ENCODE measurements at regions not wholly inside any gene's neighbourhood (a gene's known extent, or its start where the extent isn't known, plus 50 kb on each side); places are given as distances from the start of the nearest gene placed in this dataset.

DNA sequence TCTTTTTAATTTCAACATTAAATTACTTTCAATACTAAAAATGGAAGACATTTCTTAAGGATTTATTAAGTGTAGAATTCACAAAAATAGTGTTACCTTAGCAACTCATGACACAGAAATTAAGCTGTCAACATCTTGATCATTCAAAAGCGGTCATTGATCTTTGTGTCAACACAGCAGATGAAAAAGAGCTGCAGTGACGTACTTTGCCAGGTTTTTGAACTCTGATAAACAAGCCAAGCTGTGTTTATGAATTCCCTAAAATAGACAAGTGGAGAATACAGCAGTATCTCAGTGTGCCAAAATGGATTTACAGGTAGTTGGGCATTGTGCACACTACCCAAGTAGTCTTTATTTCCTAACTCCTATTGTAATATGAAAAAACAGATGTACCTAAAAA, 1141.8 kb upstream of the PCDH7 start:
- ChIA-PET POLR2A (no interaction called here), CTCF (no interaction called here), RAD21 (ENCODE audit: low non-redundant PET in 1 of 2, low total read pairs in 2 of 2, uncharacterized antibody in 2 of 2, unreplicated experiment in 2 of 2) (no interaction called here)
- no TSS peak for BruUV-seq (replicated peaks)
- H2AFZ ChIP-seq (ENCODE audit: low read depth, low read length, poor library complexity, severe bottlenecking), result no peak overlapping the region
- no peak overlapping the region for H3K4me2 ChIP-seq (ENCODE audit: low read length)
- no peaks in the 10 kb centered on the region for H3K27me3 ChIP-seq (ENCODE audit: insufficient read depth, low read length)
- no peaks in the 10 kb centered on the region for H3K4me1 ChIP-seq (ENCODE audit: control insufficient read depth in 1 of 2, insufficient read depth in 2 of 2, low read length in 2 of 2)
- no peaks in the 10 kb centered on the region for H3K9me2 ChIP-seq (ENCODE audit: insufficient read depth)
- H3K36me3 ChIP-seq (ENCODE audit: control insufficient read depth in 1 of 2, insufficient read depth in 2 of 2, low read length in 2 of 2), result no peaks in the 10 kb centered on the region
- no peak overlapping the region for H3K27ac ChIP-seq (ENCODE audit: low read depth, low read length)
- no peaks in the 10 kb centered on the region for H3K79me2 ChIP-seq (ENCODE audit: insufficient read depth, low read length)
- no peak for DNase-seq (ENCODE audit: low read depth, low spot score)
- H3K9me3 ChIP-seq (ENCODE audit: control insufficient read depth in 1 of 2, insufficient read depth in 1 of 2, low read depth in 1 of 2, low read length in 2 of 2), result no peaks in the 10 kb centered on the region
- H3K4me3 ChIP-seq (replicated peaks in 1 of 2; ENCODE audit: low read depth in 1 of 2, low read length in 2 of 2), result no peak overlapping the region
- no peak for ATAC-seq
- no peak overlapping the region for H3K9ac ChIP-seq (ENCODE audit: low read length)
- intact Hi-C loops (cut with micrococcal nuclease), result no loop called here
- TF ChIP-seq, protein P1, sequence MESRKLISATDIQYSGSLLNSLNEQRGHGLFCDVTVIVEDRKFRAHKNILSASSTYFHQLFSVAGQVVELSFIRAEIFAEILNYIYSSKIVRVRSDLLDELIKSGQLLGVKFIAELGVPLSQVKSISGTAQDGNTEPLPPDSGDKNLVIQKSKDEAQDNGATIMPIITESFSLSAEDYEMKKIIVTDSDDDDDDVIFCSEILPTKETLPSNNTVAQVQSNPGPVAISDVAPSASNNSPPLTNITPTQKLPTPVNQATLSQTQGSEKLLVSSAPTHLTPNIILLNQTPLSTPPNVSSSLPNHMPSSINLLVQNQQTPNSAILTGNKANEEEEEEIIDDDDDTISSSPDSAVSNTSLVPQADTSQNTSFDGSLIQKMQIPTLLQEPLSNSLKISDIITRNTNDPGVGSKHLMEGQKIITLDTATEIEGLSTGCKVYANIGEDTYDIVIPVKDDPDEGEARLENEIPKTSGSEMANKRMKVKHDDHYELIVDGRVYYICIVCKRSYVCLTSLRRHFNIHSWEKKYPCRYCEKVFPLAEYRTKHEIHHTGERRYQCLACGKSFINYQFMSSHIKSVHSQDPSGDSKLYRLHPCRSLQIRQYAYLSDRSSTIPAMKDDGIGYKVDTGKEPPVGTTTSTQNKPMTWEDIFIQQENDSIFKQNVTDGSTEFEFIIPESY (IDR thresholded peaks at IDR 0.05; ENCODE audit: extremely low read depth, insufficient replicate concordance, low read length), result no peak
- no peak for TF ChIP-seq EGR1 (IDR thresholded peaks at IDR 0.05; ENCODE audit: low read depth)
- TF ChIP-seq, protein P2, sequence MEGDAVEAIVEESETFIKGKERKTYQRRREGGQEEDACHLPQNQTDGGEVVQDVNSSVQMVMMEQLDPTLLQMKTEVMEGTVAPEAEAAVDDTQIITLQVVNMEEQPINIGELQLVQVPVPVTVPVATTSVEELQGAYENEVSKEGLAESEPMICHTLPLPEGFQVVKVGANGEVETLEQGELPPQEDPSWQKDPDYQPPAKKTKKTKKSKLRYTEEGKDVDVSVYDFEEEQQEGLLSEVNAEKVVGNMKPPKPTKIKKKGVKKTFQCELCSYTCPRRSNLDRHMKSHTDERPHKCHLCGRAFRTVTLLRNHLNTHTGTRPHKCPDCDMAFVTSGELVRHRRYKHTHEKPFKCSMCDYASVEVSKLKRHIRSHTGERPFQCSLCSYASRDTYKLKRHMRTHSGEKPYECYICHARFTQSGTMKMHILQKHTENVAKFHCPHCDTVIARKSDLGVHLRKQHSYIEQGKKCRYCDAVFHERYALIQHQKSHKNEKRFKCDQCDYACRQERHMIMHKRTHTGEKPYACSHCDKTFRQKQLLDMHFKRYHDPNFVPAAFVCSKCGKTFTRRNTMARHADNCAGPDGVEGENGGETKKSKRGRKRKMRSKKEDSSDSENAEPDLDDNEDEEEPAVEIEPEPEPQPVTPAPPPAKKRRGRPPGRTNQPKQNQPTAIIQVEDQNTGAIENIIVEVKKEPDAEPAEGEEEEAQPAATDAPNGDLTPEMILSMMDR (IDR thresholded peaks at IDR 0.05 in 2 of 3, conservative IDR thresholded peaks at IDR 0.05 in 1 of 3; ENCODE audit: borderline replicate concordance in 1 of 3, insufficient read depth in 1 of 3, low read depth in 2 of 3, low read length in 2 of 3), result no peak
- TF ChIP-seq, protein P3, sequence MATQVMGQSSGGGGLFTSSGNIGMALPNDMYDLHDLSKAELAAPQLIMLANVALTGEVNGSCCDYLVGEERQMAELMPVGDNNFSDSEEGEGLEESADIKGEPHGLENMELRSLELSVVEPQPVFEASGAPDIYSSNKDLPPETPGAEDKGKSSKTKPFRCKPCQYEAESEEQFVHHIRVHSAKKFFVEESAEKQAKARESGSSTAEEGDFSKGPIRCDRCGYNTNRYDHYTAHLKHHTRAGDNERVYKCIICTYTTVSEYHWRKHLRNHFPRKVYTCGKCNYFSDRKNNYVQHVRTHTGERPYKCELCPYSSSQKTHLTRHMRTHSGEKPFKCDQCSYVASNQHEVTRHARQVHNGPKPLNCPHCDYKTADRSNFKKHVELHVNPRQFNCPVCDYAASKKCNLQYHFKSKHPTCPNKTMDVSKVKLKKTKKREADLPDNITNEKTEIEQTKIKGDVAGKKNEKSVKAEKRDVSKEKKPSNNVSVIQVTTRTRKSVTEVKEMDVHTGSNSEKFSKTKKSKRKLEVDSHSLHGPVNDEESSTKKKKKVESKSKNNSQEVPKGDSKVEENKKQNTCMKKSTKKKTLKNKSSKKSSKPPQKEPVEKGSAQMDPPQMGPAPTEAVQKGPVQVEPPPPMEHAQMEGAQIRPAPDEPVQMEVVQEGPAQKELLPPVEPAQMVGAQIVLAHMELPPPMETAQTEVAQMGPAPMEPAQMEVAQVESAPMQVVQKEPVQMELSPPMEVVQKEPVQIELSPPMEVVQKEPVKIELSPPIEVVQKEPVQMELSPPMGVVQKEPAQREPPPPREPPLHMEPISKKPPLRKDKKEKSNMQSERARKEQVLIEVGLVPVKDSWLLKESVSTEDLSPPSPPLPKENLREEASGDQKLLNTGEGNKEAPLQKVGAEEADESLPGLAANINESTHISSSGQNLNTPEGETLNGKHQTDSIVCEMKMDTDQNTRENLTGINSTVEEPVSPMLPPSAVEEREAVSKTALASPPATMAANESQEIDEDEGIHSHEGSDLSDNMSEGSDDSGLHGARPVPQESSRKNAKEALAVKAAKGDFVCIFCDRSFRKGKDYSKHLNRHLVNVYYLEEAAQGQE (IDR thresholded peaks at IDR 0.05; ENCODE audit: low read depth), result no peak
- TF ChIP-seq, protein P4, sequence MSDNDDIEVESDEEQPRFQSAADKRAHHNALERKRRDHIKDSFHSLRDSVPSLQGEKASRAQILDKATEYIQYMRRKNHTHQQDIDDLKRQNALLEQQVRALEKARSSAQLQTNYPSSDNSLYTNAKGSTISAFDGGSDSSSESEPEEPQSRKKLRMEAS (IDR thresholded peaks at IDR 0.05), result no peak
- TF ChIP-seq CEBPB (IDR thresholded peaks at IDR 0.05; ENCODE audit: low read depth), result no peak
- TF ChIP-seq RAD21 (IDR thresholded peaks at IDR 0.05; ENCODE audit: low read depth), result no peak
- TF ChIP-seq SP1 (IDR thresholded peaks at IDR 0.05; ENCODE audit: low read depth), result no peak
- TF ChIP-seq EZH2phosphoT487 (IDR thresholded peaks at IDR 0.05; ENCODE audit: borderline replicate concordance), result no peak
- TF ChIP-seq POLR2AphosphoS5 (IDR thresholded peaks at IDR 0.05; ENCODE audit: low read depth, low read length), result no peak
- TF ChIP-seq ZNF274 (IDR thresholded peaks at IDR 0.05; ENCODE audit: low read depth, low read length), result no peak
- TF ChIP-seq EZH2 (IDR thresholded peaks at IDR 0.05), result no peak
- no peak for TF ChIP-seq SIN3A (IDR thresholded peaks at IDR 0.05; ENCODE audit: low read depth)
- no peak for TF ChIP-seq JUND (IDR thresholded peaks at IDR 0.05)
- H4K20me1 ChIP-seq (ENCODE audit: insufficient read depth), result no peaks in the 10 kb centered on the region

All from HCT116 (cell line).